Keratinocyte (primary cell): ENCODE measurements at regions not wholly inside any gene's neighbourhood (a gene's known extent, or its start where the extent isn't known, plus 50 kb on each side); places are given as distances from the start of the nearest gene placed in this dataset.

Source experiments
- DNase-seq: peaks from one replicate; pipeline ENCODE4 v3.0.0-alpha.2; 2011; ENCODE audit warnings: low read depth, missing footprints, low spot score
- FAIRE-seq: peaks from 2 replicates; lab custom pipeline; 2011; peaks lifted over from hg19 to GRCh38; lab: Jason Lieb, UNC
- H2AFZ ChIP-seq: 2 replicates; pipeline ENCODE4 v1.6.0; 2012; ENCODE audit warnings: low read length, control low read depth, inconsistent platforms; ENCODE audit not compliant: control insufficient read depth
- H3K27ac ChIP-seq: 2 replicates; pipeline ENCODE4 v1.5.1; 2011; ENCODE audit warnings: low read length; ENCODE audit not compliant: control insufficient read depth, insufficient read depth
- H3K27me3 ChIP-seq: 3 replicates; pipeline ENCODE4 v1.6.0; 2011; ENCODE audit warnings: low read length; ENCODE audit not compliant: control insufficient read depth, insufficient read depth; ENCODE audit errors: extremely low read depth
- H3K36me3 ChIP-seq, 2 experiments: 2 replicates in 1 of 2; 3 replicates in 1 of 2; pipeline ENCODE4 v1.5.1; 2011; ENCODE audit warnings: low read length in 2 of 2, mild to moderate bottlenecking in 1 of 2; ENCODE audit not compliant: control insufficient read depth in 2 of 2, insufficient read depth in 2 of 2; ENCODE audit errors: extremely low read depth in 1 of 2
- H3K4me1 ChIP-seq: 3 replicates; pipeline ENCODE4 v1.5.1; 2011; ENCODE audit warnings: low read length; ENCODE audit not compliant: control insufficient read depth, insufficient read depth; ENCODE audit errors: extremely low read depth
- H3K4me2 ChIP-seq: 3 replicates; pipeline ENCODE4 v1.6.0; 2011; ENCODE audit warnings: low read depth, low read length; ENCODE audit not compliant: control insufficient read depth, insufficient read depth; ENCODE audit errors: extremely low read depth
- H3K4me3 ChIP-seq, 3 experiments: fragments of 200-600 bp in 1 of 3; sonication (generic) in 1 of 3; 2 replicates in 2 of 3; 3 replicates in 1 of 3; pipeline ENCODE4 v1.5.1; 2011 to 2016; ENCODE audit warnings: low read length in 3 of 3, mild to moderate bottlenecking in 3 of 3, control low read depth in 2 of 3, inconsistent platforms in 1 of 3, low read depth in 1 of 3, mixed read lengths in 1 of 3, mixed run types in 1 of 3, moderate library complexity in 1 of 3; ENCODE audit not compliant: control insufficient read depth in 2 of 3, insufficient read depth in 2 of 3; ENCODE audit errors: extremely low read depth in 1 of 3
- H3K79me2 ChIP-seq: 2 replicates; pipeline ENCODE4 v1.6.0; 2012; ENCODE audit warnings: low read length; ENCODE audit not compliant: control insufficient read depth, insufficient read depth
- H3K9ac ChIP-seq: 3 replicates; pipeline ENCODE4 v1.6.0; 2011; ENCODE audit warnings: low read length; ENCODE audit not compliant: control insufficient read depth, insufficient read depth; ENCODE audit errors: extremely low read depth
- H3K9me1 ChIP-seq: 3 replicates; pipeline ENCODE4 v1.6.0; 2011; ENCODE audit warnings: low read length; ENCODE audit not compliant: control insufficient read depth, insufficient read depth; ENCODE audit errors: extremely low read depth
- H3K9me3 ChIP-seq: 2 replicates; pipeline ENCODE4 v1.5.1; 2012; ENCODE audit warnings: low read depth, low read length; ENCODE audit not compliant: control insufficient read depth
- H4K20me1 ChIP-seq: 3 replicates; pipeline ENCODE4 v1.6.0; 2011; ENCODE audit warnings: low read length; ENCODE audit not compliant: control insufficient read depth, insufficient read depth; ENCODE audit errors: extremely low read depth
- CTCF ChIP-seq, 3 experiments: IDR thresholded peaks in 1 of 3; conservative IDR thresholded peaks in 1 of 3; optimal IDR thresholded peaks in 1 of 3; 2 replicates in 2 of 3; 3 replicates in 1 of 3; pipeline versions ENCODE3 to v1.5.1; 2011; ENCODE audit warnings: low read length in 3 of 3, mild to moderate bottlenecking in 3 of 3, moderate library complexity in 2 of 3, control low read depth in 1 of 3, inconsistent platforms in 1 of 3; ENCODE audit not compliant: insufficient read depth in 2 of 3; ENCODE audit errors: extremely low read depth in 1 of 3
- EZH2 ChIP-seq: IDR thresholded peaks from one replicate; pipeline ENCODE4 v1.6.1; 2012; ENCODE audit warnings: inconsistent platforms, mild to moderate bottlenecking, low read length, moderate library complexity
- dilution Hi-C: fragments of 300-500 bp; cut with MboI; formaldehyde crosslinking; loops from one replicate; pipeline ENCODE4 v1.7.0; 2020; ENCODE audit warnings: low sequenced_read_pairs; ENCODE audit not compliant: extremely low pct_ligation_motif_present

- TF ChIP-seq CTCF (optimal IDR thresholded peaks at IDR 0.05 in 1 of 3, IDR thresholded peaks at IDR 0.05 in 1 of 3, conservative IDR thresholded peaks at IDR 0.05 in 1 of 3; ENCODE audit: extremely low read depth in 1 of 3, insufficient read depth in 2 of 3, low read length in 3 of 3) (no peak), EZH2 (no peak)
- no peaks in the 10 kb centered on the region for H3K27me3 ChIP-seq
- no peak overlapping the region for H3K9ac ChIP-seq
- dilution Hi-C loops: no loop called here
- DNase-seq (no peak), FAIRE-seq (no peak)
- H3K4me2 ChIP-seq: no peak overlapping the region
- no peaks in the 10 kb centered on the region for H3K79me2 ChIP-seq
- H4K20me1 ChIP-seq: no peaks in the 10 kb centered on the region
- no peaks in the 10 kb centered on the region for H3K36me3 ChIP-seq
- no peaks in the 10 kb centered on the region for H3K4me1 ChIP-seq
- no peaks in the 10 kb centered on the region for H3K9me3 ChIP-seq
- no peak overlapping the region for H3K27ac ChIP-seq
- H3K4me3 ChIP-seq: no peak overlapping the region
- no peak overlapping the region for H2AFZ ChIP-seq
- no peaks in the 10 kb centered on the region for H3K9me1 ChIP-seq
Measured at GRCh38 chr2:145750612-145751011, 1230.7 kb upstream of the ZEB2 start.

GRCh38 chr2:145750144-145750543 lies 1230.2 kb upstream of the ZEB2 start:
- Histone ChIP-seq H2AFZ (no peak overlapping the region), H3K9me3 (no peaks in the 10 kb centered on the region), H4K20me1 (no peaks in the 10 kb centered on the region), H3K4me1 (peaks cover 3% of the 10 kb centered on the region), H3K27ac (no peak overlapping the region), H3K4me3 (no peak overlapping the region), H3K4me2 (no peak overlapping the region), H3K9me1 (no peaks in the 10 kb centered on the region), H3K36me3 (no peaks in the 10 kb centered on the region), H3K79me2 (no peaks in the 10 kb centered on the region), H3K9ac (no peak overlapping the region), H3K27me3 (no peaks in the 10 kb centered on the region)
- FAIRE-seq: no peak
- dilution Hi-C loops: no loop called here
- no peak for DNase-seq
- TF ChIP-seq EZH2 (no peak), CTCF (optimal IDR thresholded peaks at IDR 0.05 in 1 of 3, IDR thresholded peaks at IDR 0.05 in 1 of 3, conservative IDR thresholded peaks at IDR 0.05 in 1 of 3; ENCODE audit: extremely low read depth in 1 of 3, insufficient read depth in 2 of 3, low read length in 3 of 3) (no peak)
